A549 (cell line): ENCODE measurements at regions not wholly inside any gene's neighbourhood (a gene's known extent, or its start where the extent isn't known, plus 50 kb on each side); places are given as distances from the start of the nearest gene placed in this dataset.

Experiments
- ATAC-seq, 2 experiments: fragments of 200-7000 bp in 1 of 2; fragments of >200 bp in 1 of 2; cut with Nextera tagmentation in 1 of 2; cut with Tn5 transposase in 1 of 2; 3 replicates each; pipeline versions ENCODE4 v1.8.0 to v1.9.1; 2018 to 2020; ENCODE audit warnings: mild to moderate bottlenecking in 1 of 2, moderate library complexity in 1 of 2
- CTCF ChIA-PET: fragments of 300-600 bp; sonication (Branson Sonifier 250); formaldehyde crosslinking; extraction: SDS; loops from one replicate; lab custom pipeline; 2021; ENCODE audit warnings: antibody characterized with exemption, inconsistent platforms; lab: Yijun Ruan, JAX
- POLR2A ChIA-PET: fragments of 350-600 bp; formaldehyde crosslinking; extraction: SDS; loops from one replicate; lab custom pipeline; 2021; ENCODE audit warnings: antibody characterized with exemption, inconsistent platforms; lab: Yijun Ruan, JAX
- DNase-seq, 2 experiments: peaks; one replicate each; pipeline versions ENCODE4 v3.0.0 to v3.0.0-alpha.2; 2011 to 2016; ENCODE audit warnings: low read depth in 1 of 2, low spot score in 1 of 2
- FAIRE-seq: peaks from 2 replicates; lab custom pipeline; 2011; peaks lifted over from hg19 to GRCh38; lab: Jason Lieb, UNC
- H3K27ac ChIP-seq, 2 experiments: fragments of >200 bp; sonication (Bioruptor Twin); formaldehyde crosslinking; 3 replicates each; pipeline ENCODE4 v1.5.1; 2016 to 2017
- H3K4me1 ChIP-seq: fragments of >200 bp; sonication (Bioruptor Twin); formaldehyde crosslinking; 3 replicates; pipeline ENCODE4 v1.6.1; 2016
- H3K4me2 ChIP-seq: fragments of >200 bp; sonication (Bioruptor Twin); formaldehyde crosslinking; 3 replicates; pipeline ENCODE4 v1.6.1; 2016
- H3K4me3 ChIP-seq: fragments of >200 bp; sonication (Bioruptor Twin); formaldehyde crosslinking; 3 replicates; pipeline ENCODE4 v1.5.1; 2016
- H3K9me3 ChIP-seq: fragments of >200 bp; sonication (Bioruptor Twin); formaldehyde crosslinking; 3 replicates; pipeline ENCODE4 v1.6.1; 2016
- BHLHE40 ChIP-seq: IDR thresholded peaks from 2 replicates; pipeline ENCODE4 v1.6.1; 2012; ENCODE audit warnings: low read depth, low read length, inconsistent platforms
- CBX8 ChIP-seq: fragments of 200-600 bp; sonication (generic); IDR thresholded peaks from 2 replicates; pipeline ENCODE4 v1.6.1; 2016
- CHD2 ChIP-seq: fragments of 150-350 bp; IDR thresholded peaks from 2 replicates; pipeline ENCODE4 v1.6.1; 2014; ENCODE audit warnings: low read length; ENCODE audit not compliant: partially characterized antibody
- CHD4 ChIP-seq: fragments of 200-600 bp; sonication (generic); IDR thresholded peaks from 2 replicates; pipeline ENCODE4 v1.6.1; 2016; ENCODE audit warnings: antibody characterized with exemption, mild to moderate bottlenecking, borderline replicate concordance
- EHF ChIP-seq: fragments of 250-450 bp; sonication (Bioruptor Pico); IDR thresholded peaks from 2 replicates; pipeline ENCODE4 v1.5.0; 2020; ENCODE audit warnings: mild to moderate bottlenecking
- EHMT2 ChIP-seq: fragments of 200-600 bp; sonication (generic); IDR thresholded peaks from 2 replicates; pipeline ENCODE4 v1.6.1; 2016; ENCODE audit warnings: antibody characterized with exemption, low read depth, mild to moderate bottlenecking, moderate library complexity
- HOXA7 ChIP-seq: fragments of 250-450 bp; sonication (Bioruptor Pico); IDR thresholded peaks from 2 replicates; pipeline ENCODE4 v1.5.0; 2020; ENCODE audit warnings: mild to moderate bottlenecking, moderate library complexity
- HOXB5 ChIP-seq: fragments of 250-450 bp; sonication (Bioruptor Pico); IDR thresholded peaks from 2 replicates; pipeline ENCODE4 v1.5.0; 2020; ENCODE audit warnings: mild to moderate bottlenecking, moderate library complexity
- JUN ChIP-seq, 2 experiments: fragments of >200 bp; sonication (Bioruptor Twin); formaldehyde crosslinking; IDR thresholded peaks; 2 replicates in 1 of 2; 3 replicates in 1 of 2; pipeline ENCODE4 v1.6.1; 2016 to 2017
- JUNB ChIP-seq: fragments of >200 bp; sonication (Bioruptor Twin); formaldehyde crosslinking; IDR thresholded peaks from 2 replicates; pipeline ENCODE4 v1.6.1; 2016
- KDM5A ChIP-seq: fragments of 200-600 bp; sonication (generic); IDR thresholded peaks from 2 replicates; pipeline ENCODE4 v1.6.1; 2016; ENCODE audit warnings: antibody characterized with exemption, mild to moderate bottlenecking
- MAFK ChIP-seq: fragments of 450-650 bp; IDR thresholded peaks from 2 replicates; pipeline ENCODE4 v1.6.1; 2014; ENCODE audit not compliant: partially characterized antibody
- NFE2L2 ChIP-seq: fragments of 150-350 bp; conservative IDR thresholded peaks from 2 replicates; pipeline ENCODE4 v1.6.1; 2014; ENCODE audit warnings: low read length
- PHF8 ChIP-seq: fragments of 200-600 bp; sonication (generic); IDR thresholded peaks from 2 replicates; pipeline ENCODE4 v1.6.1; 2016; ENCODE audit warnings: low read depth, mild to moderate bottlenecking, antibody characterized with exemption, moderate library complexity, borderline replicate concordance
- RCOR1 ChIP-seq: fragments of 150-350 bp; IDR thresholded peaks from 2 replicates; pipeline ENCODE4 v1.6.1; 2014; ENCODE audit warnings: antibody characterized with exemption, low read length, low read depth
- RFX5 ChIP-seq: fragments of 450-650 bp; IDR thresholded peaks from 2 replicates; pipeline ENCODE4 v1.7.1; 2014; ENCODE audit warnings: antibody characterized with exemption, mild to moderate bottlenecking, moderate library complexity
- ZSCAN20 ChIP-seq: fragments of 250-450 bp; sonication (Bioruptor Pico); IDR thresholded peaks from 2 replicates; pipeline ENCODE4 v1.8.0; 2022; ENCODE audit warnings: mild to moderate bottlenecking, moderate library complexity
- WGBS: methylation state at CpG from one replicate; pipeline ENCODE4 v1.1.6; 2017; ENCODE audit errors: missing lambda C conversion rate; 5-methylcytosine and 5-hydroxymethylcytosine counted together
- TF ChIP-seq, protein P1 (sequence below): fragments of 250-450 bp; sonication (Bioruptor Pico); IDR thresholded peaks from 2 replicates; pipeline ENCODE4 v1.5.0; 2020; ENCODE audit warnings: low read depth, mild to moderate bottlenecking, moderate library complexity
- TF ChIP-seq, protein P2 (sequence below): fragments of 250-450 bp; sonication (Bioruptor Pico); IDR thresholded peaks from 2 replicates; pipeline ENCODE4 v1.5.0; 2021; ENCODE audit warnings: mild to moderate bottlenecking, moderate library complexity, borderline replicate concordance
- TF ChIP-seq, protein P3 (sequence below): fragments of >200 bp; sonication (Bioruptor Twin); formaldehyde crosslinking; IDR thresholded peaks from 3 replicates; pipeline ENCODE4 v1.6.1; 2016
- TF ChIP-seq, protein P4 (sequence below): IDR thresholded peaks from 2 replicates; pipeline ENCODE4 v1.6.1; 2012
- TF ChIP-seq, protein P5 (sequence below): fragments of 450-650 bp; IDR thresholded peaks from 2 replicates; pipeline ENCODE4 v1.6.1; 2014; ENCODE audit warnings: antibody characterized with exemption

DNA sequence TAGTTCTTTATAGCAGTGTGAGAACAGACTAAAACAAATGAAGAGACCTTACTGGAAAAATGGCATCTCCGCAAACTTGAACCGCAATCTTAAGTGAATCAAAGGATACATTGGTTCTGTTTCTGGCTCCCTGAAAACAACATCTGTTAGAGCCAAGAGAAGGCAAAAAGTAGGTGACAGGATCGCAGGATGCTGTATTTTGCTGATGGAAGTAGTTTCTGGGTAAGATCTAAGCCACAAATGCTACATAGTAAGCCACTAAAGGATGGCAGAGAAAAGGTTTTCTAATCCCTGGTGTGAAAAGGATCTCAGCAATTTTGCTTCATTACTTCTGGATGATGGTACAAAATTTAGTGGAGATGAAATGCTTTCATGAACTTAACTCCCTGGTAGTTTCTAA, 63.3 kb upstream of the HTR4 start:
- 60% methylated on average over 3 of the region's 3 CpGs for whole genome bisulfite sequencing
- CTCF ChIA-PET = interaction anchor here (0.6 kb wide), 1 partner anchor 15 kb away, joined by 4 read pairs; no protein-coding TSS in a partner anchor
- H3K27ac ChIP-seq = no peak overlapping the region

DNA sequence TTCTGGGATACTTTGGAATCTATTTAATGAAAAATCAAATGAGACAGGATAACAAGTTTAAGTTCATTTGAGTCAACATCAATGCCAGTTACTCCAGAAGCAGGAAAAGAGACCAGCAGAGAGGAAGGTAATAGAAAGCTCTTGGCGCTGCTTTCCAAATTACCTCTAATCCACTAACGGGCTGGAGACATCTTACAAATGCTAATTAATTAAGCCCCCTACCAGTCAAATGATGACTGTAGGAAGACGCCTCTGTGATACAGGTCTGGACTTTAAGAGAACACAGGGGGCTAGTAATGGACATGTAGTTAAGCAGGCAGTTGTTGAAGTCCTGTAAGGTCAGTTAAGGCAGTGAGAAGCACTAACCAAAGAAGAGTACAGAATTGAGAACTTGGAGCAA, 65.3 kb upstream of the HTR4 start:
- no peaks in the 10 kb centered on the region for H3K9me3 ChIP-seq
- no peak overlapping the region for H3K27ac ChIP-seq
- DNase-seq (no peak), ATAC-seq (no peak), FAIRE-seq (no peak)
- TF ChIP-seq HOXB5 (CRISPR knock-in tag) (no peak), EHF (CRISPR knock-in tag) (no peak)
- H3K4me2 ChIP-seq = no peak overlapping the region
- H3K4me3 ChIP-seq = no peak overlapping the region
- 21% methylated on average over 3 of the region's 3 CpGs for WGBS
- ChIA-PET CTCF (interaction anchor here (1.2 to 4.6 kb wide), 2 partner anchors 11 to 14 kb away, joined by 4 to 22 read pairs; no protein-coding TSS in a partner anchor), POLR2A (no interaction called here)
- no peaks in the 10 kb centered on the region for H3K4me1 ChIP-seq

More for the DNA sequence above, 63.3 kb upstream of the HTR4 start:
- TF ChIP-seq MAFK (peak; percentile 51), JUN (IDR thresholded peaks at IDR 0.05) (no peak)
- TF ChIP-seq, protein P1, sequence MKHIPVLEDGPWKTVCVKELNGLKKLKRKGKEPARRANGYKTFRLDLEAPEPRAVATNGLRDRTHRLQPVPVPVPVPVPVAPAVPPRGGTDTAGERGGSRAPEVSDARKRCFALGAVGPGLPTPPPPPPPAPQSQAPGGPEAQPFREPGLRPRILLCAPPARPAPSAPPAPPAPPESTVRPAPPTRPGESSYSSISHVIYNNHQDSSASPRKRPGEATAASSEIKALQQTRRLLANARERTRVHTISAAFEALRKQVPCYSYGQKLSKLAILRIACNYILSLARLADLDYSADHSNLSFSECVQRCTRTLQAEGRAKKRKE (CRISPR knock-in tag) = no peak
- TF ChIP-seq, all 56 proteins: peak for 1
- no peaks in the 10 kb centered on the region for H3K9me3 ChIP-seq
- no peak overlapping the region for H3K4me3 ChIP-seq
- H3K4me2 ChIP-seq = no peak overlapping the region
- no peak for DNase-seq
- no peak for ATAC-seq
- POLR2A ChIA-PET = no interaction called here
- no peaks in the 10 kb centered on the region for H3K4me1 ChIP-seq
- no peak for FAIRE-seq

DNA sequence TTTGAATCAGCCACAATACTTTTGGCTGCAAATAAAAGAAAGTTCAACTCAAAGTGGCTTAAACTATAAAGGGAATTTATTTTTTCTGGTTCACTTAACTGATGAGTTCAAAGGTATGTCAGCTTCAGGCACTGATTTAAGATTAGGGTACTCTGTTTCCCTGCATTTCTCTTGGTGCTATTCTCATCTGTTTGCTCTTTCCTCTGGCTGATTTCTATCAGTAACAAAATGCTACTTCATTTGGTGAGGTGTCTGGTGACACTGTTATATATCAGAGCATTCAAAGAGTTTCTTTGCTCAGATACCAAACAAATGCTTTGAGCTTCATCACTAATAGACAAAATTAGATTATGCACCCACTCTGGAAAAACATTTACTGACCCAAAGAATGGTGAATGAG, 65.9 kb upstream of the HTR4 start:
- Histone ChIP-seq H3K9me3 (no peaks in the 10 kb centered on the region), H3K4me2 (no peak overlapping the region), H3K4me1 (no peaks in the 10 kb centered on the region), H3K4me3 (no peak overlapping the region), H3K27ac (no peak overlapping the region)
- ATAC-seq (no peak), FAIRE-seq (no peak)
- ChIA-PET POLR2A (no interaction called here), CTCF (interaction anchor here (1.0 to 4.6 kb wide), 2 partner anchors 11 to 13 kb away, joined by 3 to 22 read pairs; no protein-coding TSS in a partner anchor)
- no peak for TF ChIP-seq PHF8
- no peak for TF ChIP-seq HOXB5 (CRISPR knock-in tag)
- no peak for TF ChIP-seq CHD4
- TF ChIP-seq RFX5 = no peak
- TF ChIP-seq HOXA7 (CRISPR knock-in tag) = no peak
- TF ChIP-seq JUNB = no peak
- TF ChIP-seq RCOR1 = no peak
- TF ChIP-seq NFE2L2 = no peak
- no peak for TF ChIP-seq ZSCAN20 (CRISPR knock-in tag)
- no peak for TF ChIP-seq KDM5A
- TF ChIP-seq CHD2 = no peak
- no peak for TF ChIP-seq CBX8
- TF ChIP-seq BHLHE40 = no peak
- TF ChIP-seq, protein P2, sequence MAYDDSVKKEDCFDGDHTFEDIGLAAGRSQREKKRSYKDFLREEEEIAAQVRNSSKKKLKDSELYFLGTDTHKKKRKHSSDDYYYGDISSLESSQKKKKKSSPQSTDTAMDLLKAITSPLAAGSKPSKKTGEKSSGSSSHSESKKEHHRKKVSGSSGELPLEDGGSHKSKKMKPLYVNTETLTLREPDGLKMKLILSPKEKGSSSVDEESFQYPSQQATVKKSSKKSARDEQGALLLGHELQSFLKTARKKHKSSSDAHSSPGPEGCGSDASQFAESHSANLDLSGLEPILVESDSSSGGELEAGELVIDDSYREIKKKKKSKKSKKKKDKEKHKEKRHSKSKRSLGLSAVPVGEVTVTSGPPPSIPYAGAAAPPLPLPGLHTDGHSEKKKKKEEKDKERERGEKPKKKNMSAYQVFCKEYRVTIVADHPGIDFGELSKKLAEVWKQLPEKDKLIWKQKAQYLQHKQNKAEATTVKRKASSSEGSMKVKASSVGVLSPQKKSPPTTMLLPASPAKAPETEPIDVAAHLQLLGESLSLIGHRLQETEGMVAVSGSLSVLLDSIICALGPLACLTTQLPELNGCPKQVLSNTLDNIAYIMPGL (CRISPR knock-in tag) = no peak
- TF ChIP-seq, protein P3, sequence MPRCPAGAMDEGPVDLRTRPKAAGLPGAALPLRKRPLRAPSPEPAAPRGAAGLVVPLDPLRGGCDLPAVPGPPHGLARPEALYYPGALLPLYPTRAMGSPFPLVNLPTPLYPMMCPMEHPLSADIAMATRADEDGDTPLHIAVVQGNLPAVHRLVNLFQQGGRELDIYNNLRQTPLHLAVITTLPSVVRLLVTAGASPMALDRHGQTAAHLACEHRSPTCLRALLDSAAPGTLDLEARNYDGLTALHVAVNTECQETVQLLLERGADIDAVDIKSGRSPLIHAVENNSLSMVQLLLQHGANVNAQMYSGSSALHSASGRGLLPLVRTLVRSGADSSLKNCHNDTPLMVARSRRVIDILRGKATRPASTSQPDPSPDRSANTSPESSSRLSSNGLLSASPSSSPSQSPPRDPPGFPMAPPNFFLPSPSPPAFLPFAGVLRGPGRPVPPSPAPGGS = no peak
- TF ChIP-seq, protein P4, sequence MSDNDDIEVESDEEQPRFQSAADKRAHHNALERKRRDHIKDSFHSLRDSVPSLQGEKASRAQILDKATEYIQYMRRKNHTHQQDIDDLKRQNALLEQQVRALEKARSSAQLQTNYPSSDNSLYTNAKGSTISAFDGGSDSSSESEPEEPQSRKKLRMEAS = no peak
- TF ChIP-seq, protein P5, sequence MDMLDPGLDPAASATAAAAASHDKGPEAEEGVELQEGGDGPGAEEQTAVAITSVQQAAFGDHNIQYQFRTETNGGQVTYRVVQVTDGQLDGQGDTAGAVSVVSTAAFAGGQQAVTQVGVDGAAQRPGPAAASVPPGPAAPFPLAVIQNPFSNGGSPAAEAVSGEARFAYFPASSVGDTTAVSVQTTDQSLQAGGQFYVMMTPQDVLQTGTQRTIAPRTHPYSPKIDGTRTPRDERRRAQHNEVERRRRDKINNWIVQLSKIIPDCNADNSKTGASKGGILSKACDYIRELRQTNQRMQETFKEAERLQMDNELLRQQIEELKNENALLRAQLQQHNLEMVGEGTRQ = no peak
- TF ChIP-seq EHMT2 = no peak
- TF ChIP-seq, all 56 proteins: peak for 0
- DNase-seq = no peak
